B cell (primary cell): ENCODE measurements at regions not wholly inside any gene's neighbourhood (a gene's known extent, or its start where the extent isn't known, plus 50 kb on each side); places are given as distances from the start of the nearest gene placed in this dataset.

ENCODE experiments used
- ATAC-seq: fragments of 200-7000 bp; cut with Tn5 transposase; one replicate; pipeline ENCODE4 v1.10.0; 2021; ENCODE audit warnings: low read depth, mild to moderate bottlenecking, moderate number of reproducible peaks, moderate library complexity
- CTCF ChIA-PET: fragments of 350-600 bp; sonication (Branson Sonifier 250); formaldehyde crosslinking; loops from one replicate; lab custom pipeline; 2021; ENCODE audit warnings: antibody characterized with exemption, inconsistent platforms; lab: Charles Lee
- POLR2A ChIA-PET: fragments of 350-600 bp; sonication (Branson Sonifier 250); formaldehyde crosslinking; loops from one replicate; lab custom pipeline; 2021; ENCODE audit warnings: antibody characterized with exemption; lab: Charles Lee
- DNase-seq: peaks from one replicate; pipeline ENCODE4 v3.0.0; 2013
- H2AFZ ChIP-seq: 2 replicates; pipeline ENCODE4 v1.6.1; 2012; ENCODE audit warnings: mild to moderate bottlenecking, low read depth, low read length; ENCODE audit not compliant: insufficient read depth, poor library complexity, severe bottlenecking
- H3K27ac ChIP-seq, 2 donors: 1 replicate in 1 of 2; 2 replicates in 1 of 2; pipeline ENCODE4 v1.5.1; 2012 to 2013; ENCODE audit warnings: low read length in 2 of 2, mild to moderate bottlenecking in 2 of 2, moderate library complexity in 1 of 2
- H3K27me3 ChIP-seq, 4 experiments: fragments of 200-600 bp in 1 of 4; sonication (generic) in 1 of 4; replicated peaks in 1 of 4; 1 replicate in 2 of 4; 2 replicates in 2 of 4; pipeline versions ENCODE4 v1.6.1 to v1.7.0; 2013 to 2016; ENCODE audit warnings: low read length in 3 of 4, mild to moderate bottlenecking in 2 of 4, mixed read lengths in 1 of 4, moderate library complexity in 1 of 4; ENCODE audit not compliant: insufficient read depth in 4 of 4, control insufficient read depth in 3 of 4; ENCODE audit errors: control extremely low read depth in 1 of 4
- H3K36me3 ChIP-seq, 2 experiments: replicated peaks in 1 of 2; 1 replicate in 1 of 2; 2 replicates in 1 of 2; pipeline versions ENCODE4 v1.6.1 to v1.7.1; 2013; ENCODE audit warnings: low read length in 1 of 2; ENCODE audit not compliant: insufficient read depth in 2 of 2, control insufficient read depth in 1 of 2; ENCODE audit errors: control extremely low read depth in 1 of 2, extremely low read depth in 1 of 2
- H3K4me1 ChIP-seq, 2 donors: fragments of 200-600 bp in 1 of 2; sonication (generic) in 1 of 2; 1 replicate in 1 of 2; 2 replicates in 1 of 2; pipeline versions ENCODE4 v1.5.1 to v1.6.1; 2013 to 2017; ENCODE audit warnings: low read length in 2 of 2; ENCODE audit not compliant: control insufficient read depth in 2 of 2, insufficient read depth in 2 of 2
- H3K4me2 ChIP-seq: replicated peaks from 2 replicates; pipeline ENCODE3; 2012; ENCODE audit warnings: mild to moderate bottlenecking, low read depth, low read length; ENCODE audit not compliant: poor library complexity, severe bottlenecking
- H3K4me3 ChIP-seq, 5 experiments: fragments of 200-600 bp in 1 of 5; sonication (generic) in 1 of 5; 1 replicate in 3 of 5; 2 replicates in 2 of 5; pipeline versions ENCODE4 v1.5.1 to v1.7.0; 2011 to 2016; ENCODE audit warnings: low read length in 4 of 5, mild to moderate bottlenecking in 4 of 5, low read depth in 2 of 5, control low read depth in 1 of 5, moderate library complexity in 1 of 5; ENCODE audit not compliant: insufficient read depth in 1 of 5; ENCODE audit errors: control extremely low read depth in 1 of 5, extremely low read depth in 1 of 5
- H3K79me2 ChIP-seq: fragments of 200-600 bp; sonication (generic); one replicate; pipeline ENCODE4 v1.6.0; 2016; ENCODE audit warnings: low read length; ENCODE audit not compliant: control insufficient read depth, insufficient read depth
- H3K9ac ChIP-seq: fragments of 200-600 bp; sonication (generic); 2 replicates; pipeline ENCODE4 v1.6.1; 2017; ENCODE audit warnings: mild to moderate bottlenecking, low read length, moderate library complexity
- H3K9me3 ChIP-seq, 3 donors: one replicate each; pipeline versions ENCODE4 v1.6.1 to v1.7.1; 2013; ENCODE audit warnings: low read length in 2 of 3; ENCODE audit not compliant: control insufficient read depth in 2 of 3, insufficient read depth in 1 of 3; ENCODE audit errors: control extremely low read depth in 1 of 3
- H4K20me1 ChIP-seq: 2 replicates; pipeline ENCODE4 v1.6.0; 2012; ENCODE audit warnings: mild to moderate bottlenecking, low read length; ENCODE audit not compliant: insufficient read depth, control insufficient read depth, poor library complexity, severe bottlenecking
- H3K27ac Mint-ChIP-seq: one replicate; pipeline ENCODE4 v1.8.0; 2021; ENCODE audit warnings: mixed read lengths
- H3K27me3 Mint-ChIP-seq: one replicate; pipeline ENCODE4 v1.8.0; 2021; ENCODE audit warnings: mixed read lengths
- H3K4me1 Mint-ChIP-seq: one replicate; pipeline ENCODE4 v1.8.0; 2021; ENCODE audit warnings: mixed read lengths
- H3K4me3 Mint-ChIP-seq: one replicate; pipeline ENCODE4 v1.8.0; 2021; ENCODE audit warnings: mixed read lengths
- H3K9me3 Mint-ChIP-seq: one replicate; pipeline ENCODE4 v1.8.0; 2022; ENCODE audit warnings: mixed read lengths; ENCODE audit not compliant: insufficient read depth
- EZH2 ChIP-seq: IDR thresholded peaks from 2 replicates; pipeline ENCODE4 v1.6.1; 2012; ENCODE audit warnings: borderline replicate concordance, low read depth, mild to moderate bottlenecking, moderate library complexity, low read length; ENCODE audit not compliant: insufficient read depth, poor library complexity, severe bottlenecking
- WGBS: methylation state at CpG from one replicate; pipeline ENCODE4 v1.1.5; 2013; ENCODE audit warnings: missing lambda C conversion rate; ENCODE audit not compliant: insufficient coverage; 5-methylcytosine and 5-hydroxymethylcytosine counted together
- intact Hi-C: fragments of 100-400 bp; cut with micrococcal nuclease; formaldehyde crosslinking; loops from one replicate; pipeline ENCODE4 v1.10.0; 2022
- TF ChIP-seq, protein P1 (sequence below): fragments of 200-600 bp; IDR thresholded peaks from one replicate; pipeline ENCODE4 v1.8.0; 2022; ENCODE audit warnings: antibody characterized with exemption, mild to moderate bottlenecking

DNA sequence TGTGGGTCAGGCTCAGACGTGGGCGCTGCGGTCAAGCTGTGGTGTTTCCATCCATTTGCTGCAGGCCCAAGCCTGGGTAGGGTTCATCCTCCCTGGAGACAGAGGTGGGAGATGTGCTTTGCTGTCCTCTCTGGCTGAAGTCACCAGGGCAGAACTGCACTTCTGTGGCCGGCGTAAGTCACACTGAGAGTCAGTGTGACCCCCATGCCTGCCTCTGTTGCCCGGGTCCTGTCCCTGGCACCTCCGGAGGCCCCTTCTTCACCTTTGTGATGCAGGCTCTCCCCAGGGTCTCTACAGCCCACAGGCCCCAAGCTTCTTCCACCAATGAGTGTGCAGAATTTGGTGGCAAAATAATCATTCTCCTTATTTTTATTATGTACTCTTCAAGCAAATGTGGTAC is 53.8 kb upstream of the DACT2 start:
- Histone ChIP-seq H3K4me2 (no peak overlapping the region), H2AFZ (no peak overlapping the region), H4K20me1 (no peaks in the 10 kb centered on the region), H3K4me3 (no peak overlapping the region), H3K79me2 (no peaks in the 10 kb centered on the region), H3K9me3 (peaks cover 0 to 9% (median 0%) of the 10 kb centered on the region in 3 donors), H3K27ac (no peak overlapping the region), H3K27me3 (no peaks in the 10 kb centered on the region), H3K36me3 (no peaks in the 10 kb centered on the region), H3K9ac (no peak overlapping the region), H3K4me1 (no peaks in the 10 kb centered on the region)
- intact Hi-C loops: no loop called here
- 98% methylated on average over 3 of the region's 7 CpGs for WGBS
- no peak for DNase-seq
- no peak for TF ChIP-seq EZH2
- TF ChIP-seq, protein P1, sequence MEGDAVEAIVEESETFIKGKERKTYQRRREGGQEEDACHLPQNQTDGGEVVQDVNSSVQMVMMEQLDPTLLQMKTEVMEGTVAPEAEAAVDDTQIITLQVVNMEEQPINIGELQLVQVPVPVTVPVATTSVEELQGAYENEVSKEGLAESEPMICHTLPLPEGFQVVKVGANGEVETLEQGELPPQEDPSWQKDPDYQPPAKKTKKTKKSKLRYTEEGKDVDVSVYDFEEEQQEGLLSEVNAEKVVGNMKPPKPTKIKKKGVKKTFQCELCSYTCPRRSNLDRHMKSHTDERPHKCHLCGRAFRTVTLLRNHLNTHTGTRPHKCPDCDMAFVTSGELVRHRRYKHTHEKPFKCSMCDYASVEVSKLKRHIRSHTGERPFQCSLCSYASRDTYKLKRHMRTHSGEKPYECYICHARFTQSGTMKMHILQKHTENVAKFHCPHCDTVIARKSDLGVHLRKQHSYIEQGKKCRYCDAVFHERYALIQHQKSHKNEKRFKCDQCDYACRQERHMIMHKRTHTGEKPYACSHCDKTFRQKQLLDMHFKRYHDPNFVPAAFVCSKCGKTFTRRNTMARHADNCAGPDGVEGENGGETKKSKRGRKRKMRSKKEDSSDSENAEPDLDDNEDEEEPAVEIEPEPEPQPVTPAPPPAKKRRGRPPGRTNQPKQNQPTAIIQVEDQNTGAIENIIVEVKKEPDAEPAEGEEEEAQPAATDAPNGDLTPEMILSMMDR: no peak
- Mint-ChIP-seq H3K4me3 (no peak overlapping the region), H3K9me3 (no peaks in the 10 kb centered on the region), H3K27me3 (no peaks in the 10 kb centered on the region), H3K4me1 (peaks cover 2% of the 10 kb centered on the region), H3K27ac (no peak overlapping the region)
- CTCF ChIA-PET: no interaction called here
- POLR2A ChIA-PET: no interaction called here
- ATAC-seq: no peak

DNA sequence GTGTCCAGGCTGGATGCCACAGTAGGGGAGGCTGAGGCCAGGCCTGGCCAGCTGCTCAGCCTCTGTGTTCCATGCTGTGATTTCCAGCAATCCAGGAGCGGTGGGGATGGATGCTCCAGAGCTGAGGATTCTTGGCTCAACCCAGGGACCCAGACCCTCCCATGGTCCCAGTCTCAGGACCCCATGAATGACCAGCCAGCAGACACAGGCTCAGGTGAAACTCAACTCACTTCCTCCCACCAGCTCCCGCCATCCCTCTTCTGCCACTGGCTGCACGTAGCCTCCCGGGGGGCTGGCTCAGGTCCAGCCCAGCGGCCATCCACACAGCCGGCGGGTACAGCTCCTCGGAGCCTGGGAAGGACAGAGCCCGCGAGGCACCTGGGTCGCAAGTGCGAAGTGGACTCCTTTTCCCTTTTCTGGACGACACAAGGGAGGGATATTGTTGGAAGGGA is 54.5 kb upstream of the DACT2 start:
- Histone ChIP-seq H3K9ac (no peak overlapping the region), H3K4me1 (no peaks in the 10 kb centered on the region), H3K9me3 (peaks cover 0 to 16% (median 0%) of the 10 kb centered on the region in 3 donors), H3K4me3 (no peak overlapping the region), H3K79me2 (no peaks in the 10 kb centered on the region), H3K36me3 (no peaks in the 10 kb centered on the region), H3K27ac (no peak overlapping the region), H4K20me1 (no peaks in the 10 kb centered on the region), H3K27me3 (no peaks in the 10 kb centered on the region), H2AFZ (no peak overlapping the region), H3K4me2 (no peak overlapping the region)
- POLR2A ChIA-PET: no interaction called here
- Mint-ChIP-seq H3K4me1 (peaks cover 2% of the 10 kb centered on the region), H3K27me3 (no peaks in the 10 kb centered on the region), H3K9me3 (no peaks in the 10 kb centered on the region), H3K27ac (no peak overlapping the region), H3K4me3 (no peak overlapping the region)
- 90% methylated on average over 11 of the region's 13 CpGs for WGBS
- DNase-seq (no peak), ATAC-seq (no peak)
- CTCF ChIA-PET: no interaction called here
- TF ChIP-seq EZH2: no peak
- TF ChIP-seq, protein P1: no peak
- intact Hi-C loops: no loop called here
